NCI-H774 (cell line): ENCODE measurements at regions not wholly inside any gene's neighbourhood (a gene's known extent, or its start where the extent isn't known, plus 50 kb on each side); places are given as distances from the start of the nearest gene placed in this dataset.

Source experiments
- DNase-seq: peaks from one replicate; lab custom pipeline; 2025; lab: John Stamatoyannopoulos, UW

- DNase-seq, result no peak
Observed at GRCh38 chr2:195606179-195606578, 50.8 kb upstream of the SLC39A10 start.

- no peak for DNase-seq
Observed at GRCh38 chr2:195604706-195605105, 52.3 kb upstream of the SLC39A10 start.

- DNase-seq, result no peak
Observed at GRCh38 chr2:195603998-195604397, 53.0 kb upstream of the SLC39A10 start.

DNA sequence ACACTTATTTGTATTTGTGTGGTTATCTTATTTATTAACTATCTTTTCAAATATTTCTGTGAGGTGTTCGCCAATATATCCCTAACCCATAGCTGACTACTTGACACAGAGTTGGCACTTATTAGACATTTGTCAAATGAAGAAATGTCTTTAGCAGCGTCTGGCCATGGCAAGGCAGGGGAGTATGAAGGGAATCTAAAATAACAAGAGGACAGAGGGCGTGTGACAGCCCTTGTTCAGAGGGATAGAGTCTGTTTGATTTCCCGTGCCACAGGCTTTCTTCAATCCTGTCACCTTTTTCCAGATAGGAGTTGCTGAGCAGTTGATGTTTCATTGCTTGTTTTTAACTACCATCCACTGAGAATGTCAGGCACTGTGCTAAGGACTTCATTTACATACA, 53.6 kb upstream of the SLC39A10 start:
- DNase-seq, result no peak

DNA sequence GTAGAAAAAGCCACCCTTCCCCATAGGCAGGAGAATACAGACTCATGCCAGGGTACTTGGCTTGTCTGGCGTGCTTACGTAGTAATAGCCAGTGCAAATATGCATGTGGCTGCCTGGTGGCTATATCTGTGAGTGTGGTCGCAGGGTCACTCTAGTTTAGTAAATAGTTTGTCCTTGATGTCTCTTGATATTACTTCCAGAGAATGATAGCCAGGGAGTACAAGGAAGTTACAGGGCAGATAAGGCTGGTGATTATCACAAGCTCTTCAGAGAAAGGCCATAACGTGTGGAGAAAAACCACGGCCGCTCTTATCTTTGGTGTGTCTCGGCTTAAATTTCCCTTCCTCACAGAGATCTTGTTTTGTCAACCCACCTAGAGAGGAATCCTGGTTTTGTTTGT, 54.3 kb upstream of the SLC39A10 start:
- DNase-seq, result no peak

- no peak for DNase-seq
Observed at GRCh38 chr2:195601361-195601760, 55.7 kb upstream of the SLC39A10 start.

GRCh38 chr2:195600778-195601177, 56.2 kb upstream of the SLC39A10 start:
- no peak for DNase-seq

DNA sequence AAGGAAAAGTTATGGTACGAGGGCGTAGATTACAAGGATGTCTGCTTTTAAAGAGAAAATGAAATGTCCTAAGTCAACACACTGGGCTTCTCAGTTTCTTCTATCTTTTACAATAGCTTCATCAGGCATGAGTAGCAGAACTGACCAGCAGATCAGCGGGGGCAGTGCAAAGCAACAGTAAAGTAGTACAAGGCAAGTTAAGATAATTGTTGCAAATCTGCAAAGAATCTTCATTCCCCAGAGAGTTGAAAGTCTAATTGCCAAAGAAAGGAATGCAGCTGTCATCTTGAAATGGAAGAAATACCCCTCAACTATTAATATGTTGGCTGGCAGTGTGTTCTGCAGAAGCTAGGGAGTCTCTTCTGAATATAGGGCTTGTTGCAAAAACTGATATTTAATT, 60.2 kb upstream of the SLC39A10 start:
- DNase-seq, result no peak

- DNase-seq, result no peak
Observed at GRCh38 chr2:195595825-195596224, 61.2 kb upstream of the SLC39A10 start.

GRCh38 chr2:195594919-195595694, 61.9 kb upstream of the SLC39A10 start:
- DNase-seq, result no peak

- DNase-seq, result no peak
Observed at GRCh38 chr2:195594248-195594647, 62.8 kb upstream of the SLC39A10 start.

DNA sequence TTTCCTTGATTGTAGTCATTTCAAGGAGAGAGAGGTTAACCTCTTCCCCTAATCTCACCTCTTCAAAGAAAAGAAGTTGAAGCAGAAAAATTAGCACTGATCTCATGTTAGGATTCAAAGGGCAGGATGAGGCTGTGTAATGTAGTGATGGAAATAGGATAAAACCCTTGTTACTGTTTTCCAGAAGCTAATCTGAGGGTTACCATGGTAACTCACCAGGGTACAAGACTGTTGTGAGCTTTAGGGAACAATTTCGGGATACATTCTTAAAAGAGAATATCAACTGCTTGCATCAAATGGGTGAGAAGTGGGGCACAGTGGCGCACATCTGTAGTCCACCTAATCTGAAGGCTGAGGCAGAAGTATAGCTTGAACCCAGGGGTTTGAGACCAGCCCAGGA, 64.9 kb upstream of the SLC39A10 start:
- DNase-seq, result no peak

GRCh38 chr2:195590861-195591205, 66.2 kb upstream of the SLC39A10 start:
- no peak for DNase-seq

DNA sequence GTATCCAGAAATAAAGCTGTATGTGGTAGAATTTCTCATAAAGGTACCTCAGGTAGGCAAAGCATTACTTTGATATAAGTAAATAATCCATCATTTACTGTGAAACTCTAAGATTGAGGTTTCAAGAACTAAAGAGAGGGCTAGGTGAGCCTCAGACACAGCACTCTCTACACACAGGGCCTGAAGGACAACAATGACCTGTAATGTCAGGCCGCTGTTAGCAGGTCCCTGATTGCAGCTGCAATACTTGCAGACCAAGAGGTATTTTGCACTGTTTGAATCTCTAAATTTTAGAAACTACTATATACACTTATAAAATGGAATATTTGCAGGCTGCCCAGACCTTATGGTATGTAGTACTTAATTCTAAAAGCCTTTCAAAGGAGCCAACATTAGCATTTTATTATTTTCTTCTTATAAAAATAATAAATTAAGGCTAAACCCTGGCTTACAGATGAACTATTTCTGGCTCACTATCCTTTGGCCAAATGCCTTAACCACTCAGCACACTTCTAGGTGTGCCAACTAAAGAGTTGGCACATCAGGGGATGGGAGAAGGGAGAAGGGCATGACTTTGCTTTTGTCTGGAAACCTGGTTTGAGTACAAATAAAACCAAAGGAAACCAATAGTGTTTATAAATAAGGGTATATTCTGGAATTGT, 66.7 kb upstream of the SLC39A10 start:
- no peak for DNase-seq

DNA sequence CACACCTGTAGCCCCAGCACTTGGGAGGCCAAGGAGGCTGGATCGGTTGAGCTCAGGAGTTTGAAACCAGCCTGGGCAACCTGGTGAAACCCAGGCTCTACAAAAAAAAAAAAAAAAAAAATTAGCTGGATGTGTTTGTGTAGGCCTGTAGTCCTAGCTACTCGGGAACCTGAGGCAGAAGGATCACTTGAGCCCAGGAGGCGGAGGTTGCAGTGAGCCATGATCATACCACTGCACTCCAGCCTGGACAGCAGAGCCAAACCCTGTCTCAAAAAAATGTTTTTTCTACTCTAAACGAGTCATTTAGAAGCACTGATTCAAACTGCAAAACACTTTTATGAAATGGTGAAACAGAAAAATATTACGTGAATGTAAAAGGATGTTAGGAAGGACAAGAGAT, 69.1 kb upstream of the SLC39A10 start:
- no peak for DNase-seq

- no peak for DNase-seq
Observed at GRCh38 chr2:195586062-195586714, 70.8 kb upstream of the SLC39A10 start.

DNA sequence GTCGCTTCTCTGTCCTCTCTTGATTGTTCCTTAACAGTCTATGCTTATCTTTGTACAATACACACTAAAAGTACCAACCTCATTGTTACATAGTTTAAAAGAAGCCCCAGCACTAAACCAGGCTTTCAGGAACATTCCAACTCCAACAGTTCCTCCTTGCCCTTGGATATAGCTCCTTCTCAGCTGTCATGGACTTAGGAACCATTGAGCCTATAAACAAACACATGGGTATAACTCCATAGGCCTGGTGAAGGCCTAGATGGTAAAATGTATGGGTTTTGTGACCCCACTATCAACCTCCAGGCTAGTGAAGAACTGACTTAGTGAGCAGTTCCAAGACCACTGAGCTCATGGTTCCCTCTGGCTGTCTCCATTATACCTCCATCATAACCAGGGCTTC, 74.8 kb upstream of the SLC39A10 start:
- DNase-seq, result no peak

DNA sequence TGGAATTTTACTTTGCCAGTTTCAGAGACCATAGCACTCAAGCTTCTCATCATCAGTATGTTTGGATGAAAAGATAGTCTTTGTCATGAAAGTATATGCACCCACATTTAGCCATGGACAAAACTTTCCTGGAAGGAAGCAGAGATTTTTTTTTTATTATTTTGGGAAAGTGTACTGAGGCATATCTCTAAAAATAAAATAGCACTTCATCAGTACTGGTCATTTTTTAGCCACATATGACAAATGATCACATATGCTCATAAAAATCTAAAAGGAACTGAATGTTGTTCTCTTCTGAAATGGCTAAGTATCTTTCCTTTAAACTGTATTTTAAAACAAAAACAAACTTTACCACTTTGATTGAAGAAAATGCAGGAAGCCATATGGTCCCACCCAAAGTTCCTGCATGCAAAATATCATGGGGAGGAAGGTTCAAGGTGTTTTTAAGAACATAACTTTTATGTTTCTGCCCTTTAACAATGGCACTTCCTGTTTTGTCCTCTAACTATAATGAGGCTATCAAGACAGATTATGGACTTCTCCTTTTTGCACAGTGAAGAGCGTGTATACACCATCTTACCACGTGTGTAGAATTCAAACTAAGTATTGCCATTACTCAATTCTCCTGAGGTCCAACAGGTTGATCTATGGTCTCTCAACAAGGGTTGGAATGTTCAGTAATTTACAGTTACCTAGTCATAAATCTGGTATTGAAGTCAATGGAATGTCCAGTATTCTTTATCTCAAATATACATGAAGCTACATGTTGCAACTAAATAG, 77.1 kb upstream of the SLC39A10 start:
- no peak for DNase-seq

GRCh38 chr2:195575879-195576401, 81.1 kb upstream of the SLC39A10 start:
- no peak for DNase-seq

GRCh38 chr2:195575016-195575415, 82.0 kb upstream of the SLC39A10 start:
- DNase-seq, result no peak

DNA sequence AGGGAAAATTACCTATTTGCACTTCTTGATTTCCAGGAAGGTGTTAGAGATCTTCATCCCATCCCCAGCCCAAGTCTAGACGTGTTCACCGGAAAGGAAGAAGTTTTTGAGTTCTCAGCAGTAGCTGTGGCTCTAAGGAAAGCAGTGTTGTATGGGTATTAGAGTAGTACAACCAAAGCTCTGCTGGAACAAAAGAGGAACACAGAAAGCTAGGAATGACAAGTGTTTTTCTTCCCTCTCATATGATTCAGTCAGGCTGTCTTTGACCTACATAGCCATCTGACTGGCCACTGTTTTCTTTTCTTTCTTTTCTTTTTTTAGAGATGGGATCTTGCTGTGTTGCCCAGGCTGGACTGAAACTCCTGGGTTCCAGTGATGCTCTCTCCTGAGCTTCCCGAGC, 82.7 kb upstream of the SLC39A10 start:
- DNase-seq, result no peak
